ENCODE measurements at regions not wholly inside any gene's neighbourhood (a gene's known extent, or its start where the extent isn't known, plus 50 kb on each side); places are given as distances from the start of the nearest gene placed in this dataset.

DNA sequence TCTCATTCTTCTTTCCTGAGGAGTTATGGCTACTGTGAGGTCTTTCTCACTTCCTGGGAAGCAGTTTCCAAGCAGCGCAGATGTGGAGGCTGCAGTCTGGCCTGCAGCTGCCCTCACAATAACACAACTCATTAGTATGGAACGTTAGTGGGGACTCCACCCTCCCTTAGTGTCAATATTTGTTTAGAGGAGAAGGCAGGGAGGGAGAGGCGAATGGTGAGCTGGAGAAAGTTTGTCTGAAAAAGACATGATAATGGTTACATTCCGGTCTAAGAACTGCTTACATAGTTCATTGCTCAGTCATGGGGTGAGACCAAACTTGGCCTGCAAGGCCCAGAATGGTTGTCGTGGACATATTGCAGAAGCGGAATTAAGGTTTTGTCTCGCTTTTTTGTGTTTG, 170.2 kb downstream of the HS3ST3B1 start (continued):
- peak; percentile 42; the same call in 1 of the 2 replicates for TF ChIP-seq RXRA (CRISPR knock-in tag; IDR thresholded peaks at IDR 0.05)
- TF ChIP-seq, protein P1, sequence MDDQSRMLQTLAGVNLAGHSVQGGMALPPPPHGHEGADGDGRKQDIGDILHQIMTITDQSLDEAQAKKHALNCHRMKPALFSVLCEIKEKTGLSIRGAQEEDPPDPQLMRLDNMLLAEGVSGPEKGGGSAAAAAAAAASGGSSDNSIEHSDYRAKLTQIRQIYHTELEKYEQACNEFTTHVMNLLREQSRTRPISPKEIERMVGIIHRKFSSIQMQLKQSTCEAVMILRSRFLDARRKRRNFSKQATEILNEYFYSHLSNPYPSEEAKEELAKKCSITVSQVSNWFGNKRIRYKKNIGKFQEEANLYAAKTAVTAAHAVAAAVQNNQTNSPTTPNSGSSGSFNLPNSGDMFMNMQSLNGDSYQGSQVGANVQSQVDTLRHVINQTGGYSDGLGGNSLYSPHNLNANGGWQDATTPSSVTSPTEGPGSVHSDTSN (CRISPR knock-in tag; IDR thresholded peaks at IDR 0.05; ENCODE audit: borderline replicate concordance), result no peak
- 0 out of 2 replicates have a peak, but pooled peaks have one; percentile 50 for TF ChIP-seq ZFP1 (CRISPR knock-in tag; IDR thresholded peaks at IDR 0.05)
- no peak for TF ChIP-seq ZNF552 (CRISPR knock-in tag; IDR thresholded peaks at IDR 0.05; ENCODE audit: borderline replicate concordance)
- no peak for TF ChIP-seq ELF4 (CRISPR knock-in tag; IDR thresholded peaks at IDR 0.05; ENCODE audit: borderline replicate concordance)
- no peak for TF ChIP-seq ZNF350 (CRISPR knock-in tag; IDR thresholded peaks at IDR 0.05; ENCODE audit: borderline replicate concordance, low read depth)
- TF ChIP-seq, protein P2, sequence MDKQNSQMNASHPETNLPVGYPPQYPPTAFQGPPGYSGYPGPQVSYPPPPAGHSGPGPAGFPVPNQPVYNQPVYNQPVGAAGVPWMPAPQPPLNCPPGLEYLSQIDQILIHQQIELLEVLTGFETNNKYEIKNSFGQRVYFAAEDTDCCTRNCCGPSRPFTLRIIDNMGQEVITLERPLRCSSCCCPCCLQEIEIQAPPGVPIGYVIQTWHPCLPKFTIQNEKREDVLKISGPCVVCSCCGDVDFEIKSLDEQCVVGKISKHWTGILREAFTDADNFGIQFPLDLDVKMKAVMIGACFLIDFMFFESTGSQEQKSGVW (CRISPR knock-in tag; IDR thresholded peaks at IDR 0.05; ENCODE audit: borderline replicate concordance), result no peak
- TF ChIP-seq JUNB (CRISPR knock-in tag; IDR thresholded peaks at IDR 0.05; ENCODE audit: borderline replicate concordance), result no peak
- no peak for TF ChIP-seq DPF2 (CRISPR knock-in tag; IDR thresholded peaks at IDR 0.05; ENCODE audit: borderline replicate concordance, low read depth)
- TF ChIP-seq NFIC (IDR thresholded peaks at IDR 0.05; ENCODE audit: low read length), result no peak
- TF ChIP-seq, protein P3, sequence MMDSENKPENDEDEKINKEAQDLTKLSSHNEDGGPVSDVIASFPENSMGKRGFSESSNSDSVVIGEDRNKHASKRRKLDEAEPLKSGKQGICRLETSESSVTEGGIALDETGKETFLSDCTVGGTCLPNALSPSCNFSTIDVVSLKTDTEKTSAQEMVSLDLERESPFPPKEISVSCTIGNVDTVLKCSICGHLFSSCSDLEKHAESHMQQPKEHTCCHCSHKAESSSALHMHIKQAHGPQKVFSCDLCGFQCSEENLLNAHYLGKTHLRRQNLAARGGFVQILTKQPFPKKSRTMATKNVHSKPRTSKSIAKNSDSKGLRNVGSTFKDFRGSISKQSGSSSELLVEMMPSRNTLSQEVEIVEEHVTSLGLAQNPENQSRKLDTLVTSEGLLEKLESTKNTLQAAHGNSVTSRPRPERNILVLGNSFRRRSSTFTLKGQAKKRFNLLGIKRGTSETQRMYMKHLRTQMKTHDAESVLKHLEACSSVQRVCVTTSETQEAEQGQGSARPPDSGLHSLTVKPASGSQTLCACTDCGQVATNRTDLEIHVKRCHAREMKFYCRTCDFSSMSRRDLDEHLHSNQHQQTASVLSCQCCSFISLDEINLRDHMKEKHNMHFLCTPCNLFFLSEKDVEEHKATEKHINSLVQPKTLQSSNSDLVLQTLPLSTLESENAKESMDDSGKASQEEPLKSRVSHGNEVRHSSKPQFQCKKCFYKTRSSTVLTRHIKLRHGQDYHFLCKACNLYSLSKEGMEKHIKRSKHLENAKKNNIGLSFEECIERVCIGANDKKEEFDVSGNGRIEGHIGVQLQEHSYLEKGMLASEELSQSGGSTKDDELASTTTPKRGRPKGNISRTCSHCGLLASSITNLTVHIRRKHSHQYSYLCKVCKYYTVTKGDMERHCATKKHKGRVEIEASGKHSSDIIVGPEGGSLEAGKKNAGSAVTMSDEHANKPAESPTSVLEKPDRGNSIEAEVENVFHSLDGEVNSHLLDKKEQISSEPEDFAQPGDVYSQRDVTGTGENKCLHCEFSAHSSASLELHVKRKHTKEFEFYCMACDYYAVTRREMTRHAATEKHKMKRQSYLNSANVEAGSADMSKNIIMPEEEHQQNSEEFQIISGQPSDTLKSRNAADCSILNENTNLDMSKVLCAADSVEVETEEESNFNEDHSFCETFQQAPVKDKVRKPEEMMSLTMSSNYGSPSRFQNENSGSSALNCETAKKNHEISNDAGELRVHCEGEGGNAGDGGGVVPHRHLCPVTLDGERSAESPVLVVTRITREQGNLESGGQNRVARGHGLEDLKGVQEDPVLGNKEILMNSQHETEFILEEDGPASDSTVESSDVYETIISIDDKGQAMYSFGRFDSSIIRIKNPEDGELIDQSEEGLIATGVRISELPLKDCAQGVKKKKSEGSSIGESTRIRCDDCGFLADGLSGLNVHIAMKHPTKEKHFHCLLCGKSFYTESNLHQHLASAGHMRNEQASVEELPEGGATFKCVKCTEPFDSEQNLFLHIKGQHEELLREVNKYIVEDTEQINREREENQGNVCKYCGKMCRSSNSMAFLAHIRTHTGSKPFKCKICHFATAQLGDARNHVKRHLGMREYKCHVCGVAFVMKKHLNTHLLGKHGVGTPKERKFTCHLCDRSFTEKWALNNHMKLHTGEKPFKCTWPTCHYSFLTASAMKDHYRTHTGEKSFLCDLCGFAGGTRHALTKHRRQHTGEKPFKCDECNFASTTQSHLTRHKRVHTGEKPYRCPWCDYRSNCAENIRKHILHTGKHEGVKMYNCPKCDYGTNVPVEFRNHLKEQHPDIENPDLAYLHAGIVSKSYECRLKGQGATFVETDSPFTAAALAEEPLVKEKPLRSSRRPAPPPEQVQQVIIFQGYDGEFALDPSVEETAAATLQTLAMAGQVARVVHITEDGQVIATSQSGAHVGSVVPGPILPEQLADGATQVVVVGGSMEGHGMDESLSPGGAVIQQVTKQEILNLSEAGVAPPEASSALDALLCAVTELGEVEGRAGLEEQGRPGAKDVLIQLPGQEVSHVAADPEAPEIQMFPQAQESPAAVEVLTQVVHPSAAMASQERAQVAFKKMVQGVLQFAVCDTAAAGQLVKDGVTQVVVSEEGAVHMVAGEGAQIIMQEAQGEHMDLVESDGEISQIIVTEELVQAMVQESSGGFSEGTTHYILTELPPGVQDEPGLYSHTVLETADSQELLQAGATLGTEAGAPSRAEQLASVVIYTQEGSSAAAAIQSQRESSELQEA (CRISPR knock-in tag; IDR thresholded peaks at IDR 0.05; ENCODE audit: not compliant biosample characterization), result no peak
- TF ChIP-seq, protein P4, sequence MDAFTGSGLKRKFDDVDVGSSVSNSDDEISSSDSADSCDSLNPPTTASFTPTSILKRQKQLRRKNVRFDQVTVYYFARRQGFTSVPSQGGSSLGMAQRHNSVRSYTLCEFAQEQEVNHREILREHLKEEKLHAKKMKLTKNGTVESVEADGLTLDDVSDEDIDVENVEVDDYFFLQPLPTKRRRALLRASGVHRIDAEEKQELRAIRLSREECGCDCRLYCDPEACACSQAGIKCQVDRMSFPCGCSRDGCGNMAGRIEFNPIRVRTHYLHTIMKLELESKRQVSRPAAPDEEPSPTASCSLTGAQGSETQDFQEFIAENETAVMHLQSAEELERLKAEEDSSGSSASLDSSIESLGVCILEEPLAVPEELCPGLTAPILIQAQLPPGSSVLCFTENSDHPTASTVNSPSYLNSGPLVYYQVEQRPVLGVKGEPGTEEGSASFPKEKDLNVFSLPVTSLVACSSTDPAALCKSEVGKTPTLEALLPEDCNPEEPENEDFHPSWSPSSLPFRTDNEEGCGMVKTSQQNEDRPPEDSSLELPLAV (CRISPR knock-in tag; conservative IDR thresholded peaks at IDR 0.05; ENCODE audit: low read depth), result no peak
- TF ChIP-seq, protein P5, sequence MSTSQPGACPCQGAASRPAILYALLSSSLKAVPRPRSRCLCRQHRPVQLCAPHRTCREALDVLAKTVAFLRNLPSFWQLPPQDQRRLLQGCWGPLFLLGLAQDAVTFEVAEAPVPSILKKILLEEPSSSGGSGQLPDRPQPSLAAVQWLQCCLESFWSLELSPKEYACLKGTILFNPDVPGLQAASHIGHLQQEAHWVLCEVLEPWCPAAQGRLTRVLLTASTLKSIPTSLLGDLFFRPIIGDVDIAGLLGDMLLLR (CRISPR knock-in tag; IDR thresholded peaks at IDR 0.05), result no peak
- TF ChIP-seq ZNF441 (CRISPR knock-in tag; IDR thresholded peaks at IDR 0.05; ENCODE audit: borderline replicate concordance), result peak; percentile 36; the same call in 1 of the 2 replicates
- no peak for TF ChIP-seq ZNF253 (CRISPR knock-in tag; IDR thresholded peaks at IDR 0.05; ENCODE audit: borderline replicate concordance)
- no peak for TF ChIP-seq SP2 (CRISPR knock-in tag; IDR thresholded peaks at IDR 0.05)
- no peak for TF ChIP-seq EED (CRISPR knock-in tag; IDR thresholded peaks at IDR 0.05)

Measured in HepG2 (cell line).